Suprapubic skin (tissue), 3 donors: ENCODE measurements at regions not wholly inside any gene's neighbourhood (a gene's known extent, or its start where the extent isn't known, plus 50 kb on each side); places are given as distances from the start of the nearest gene placed in this dataset.

Source experiments
- CTCF ChIP-seq, 2 donors: fragments of 200-600 bp in 1 of 2; fragments of 450-650 bp in 1 of 2; sonication (generic) in 1 of 2; IDR thresholded peaks; one replicate each; pipeline ENCODE4 v1.5.1; 2016 to 2019; ENCODE audit warnings: antibody characterized with exemption in 2 of 2, mild to moderate bottlenecking in 1 of 2, moderate library complexity in 1 of 2
- EP300 ChIP-seq: sonication (generic); formaldehyde crosslinking; IDR thresholded peaks from one replicate; pipeline ENCODE4 v1.6.1; 2017; ENCODE audit warnings: antibody characterized with exemption

GRCh38 chr1:221074332-221074731, 195.1 kb downstream of the HLX start:
- TF ChIP-seq CTCF (IDR thresholded peaks at IDR 0.05) (no peak), EP300 (no peak)
